ENCODE measurements at regions not wholly inside any gene's neighbourhood (a gene's known extent, or its start where the extent isn't known, plus 50 kb on each side); places are given as distances from the start of the nearest gene placed in this dataset.

DNA sequence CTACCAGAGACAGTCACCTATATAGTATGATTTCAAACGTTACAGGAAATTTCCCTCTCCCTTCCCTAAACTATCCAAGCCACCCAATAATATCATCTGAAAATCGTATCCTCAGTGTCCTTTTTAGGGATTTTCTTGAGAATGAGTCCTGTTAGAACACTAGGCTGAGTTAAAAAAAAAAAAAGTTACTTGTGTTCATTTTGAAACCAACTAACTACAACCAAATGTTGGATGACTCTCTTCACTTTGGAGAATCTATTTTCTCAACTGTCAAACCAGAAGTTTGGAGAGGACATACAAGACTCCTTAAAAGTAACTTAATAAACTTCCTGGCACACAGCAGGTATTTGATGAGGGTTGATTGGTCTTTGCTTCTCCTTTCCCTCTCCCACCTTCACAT, 183.2 kb upstream of the SESN3 start:
- TF ChIP-seq, protein P1, sequence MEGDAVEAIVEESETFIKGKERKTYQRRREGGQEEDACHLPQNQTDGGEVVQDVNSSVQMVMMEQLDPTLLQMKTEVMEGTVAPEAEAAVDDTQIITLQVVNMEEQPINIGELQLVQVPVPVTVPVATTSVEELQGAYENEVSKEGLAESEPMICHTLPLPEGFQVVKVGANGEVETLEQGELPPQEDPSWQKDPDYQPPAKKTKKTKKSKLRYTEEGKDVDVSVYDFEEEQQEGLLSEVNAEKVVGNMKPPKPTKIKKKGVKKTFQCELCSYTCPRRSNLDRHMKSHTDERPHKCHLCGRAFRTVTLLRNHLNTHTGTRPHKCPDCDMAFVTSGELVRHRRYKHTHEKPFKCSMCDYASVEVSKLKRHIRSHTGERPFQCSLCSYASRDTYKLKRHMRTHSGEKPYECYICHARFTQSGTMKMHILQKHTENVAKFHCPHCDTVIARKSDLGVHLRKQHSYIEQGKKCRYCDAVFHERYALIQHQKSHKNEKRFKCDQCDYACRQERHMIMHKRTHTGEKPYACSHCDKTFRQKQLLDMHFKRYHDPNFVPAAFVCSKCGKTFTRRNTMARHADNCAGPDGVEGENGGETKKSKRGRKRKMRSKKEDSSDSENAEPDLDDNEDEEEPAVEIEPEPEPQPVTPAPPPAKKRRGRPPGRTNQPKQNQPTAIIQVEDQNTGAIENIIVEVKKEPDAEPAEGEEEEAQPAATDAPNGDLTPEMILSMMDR (IDR thresholded peaks at IDR 0.05; ENCODE audit: poor library complexity): no peak
- TF ChIP-seq EZH2 (IDR thresholded peaks at IDR 0.05; ENCODE audit: borderline replicate concordance) (no peak), EZH2phosphoT487 (IDR thresholded peaks at IDR 0.05; ENCODE audit: low read depth, severe bottlenecking, unreplicated experiment) (no peak)
